Testis (tissue), 2 donors: ENCODE measurements at regions not wholly inside any gene's neighbourhood (a gene's known extent, or its start where the extent isn't known, plus 50 kb on each side); places are given as distances from the start of the nearest gene placed in this dataset.

Experiments used
- CTCF ChIP-seq, 3 experiments: fragments of 450-650 bp in 2 of 3; fragments of 200-600 bp in 1 of 3; sonication (generic) in 1 of 3; IDR thresholded peaks; one replicate each; pipeline ENCODE4 v1.5.1; 2016 to 2019; ENCODE audit warnings: antibody characterized with exemption in 3 of 3, mild to moderate bottlenecking in 2 of 3, moderate library complexity in 1 of 3
- POLR2A ChIP-seq: fragments of 450-650 bp; IDR thresholded peaks from one replicate; pipeline ENCODE4 v1.6.1; 2017; ENCODE audit warnings: antibody characterized with exemption, mild to moderate bottlenecking, moderate library complexity

- TF ChIP-seq CTCF (IDR thresholded peaks at IDR 0.05) (no peak), POLR2A (no peak)
Observed at GRCh38 chr7:119172043-119172442, 947.5 kb downstream of the ANKRD7 start.
